RWPE2 (cell line): ENCODE measurements at regions not wholly inside any gene's neighbourhood (a gene's known extent, or its start where the extent isn't known, plus 50 kb on each side); places are given as distances from the start of the nearest gene placed in this dataset.
A peak's percentile ranks its signal among the peaks of the same experiment; 100 is the strongest.

Source experiments
- ATAC-seq: fragments of 200-7000 bp; cut with Tn5 transposase; 3 replicates; pipeline ENCODE4 v1.9.1; 2021; ENCODE audit warnings: low read depth
- DNase-seq: peaks from one replicate; pipeline ENCODE4 v3.0.0-alpha.2; 2020; ENCODE audit warnings: low spot score
- H3K27ac ChIP-seq: fragments of 450-650 bp; 2 replicates; pipeline ENCODE4 v1.5.1; 2017; ENCODE audit warnings: mild to moderate bottlenecking; ENCODE audit not compliant: poor library complexity, severe bottlenecking
- H3K27me3 ChIP-seq: fragments of 250-450 bp; sonication (Bioruptor Pico); 2 replicates; pipeline ENCODE4 v1.5.1; 2021; ENCODE audit warnings: mild to moderate bottlenecking, moderate library complexity; ENCODE audit not compliant: insufficient read depth, poor library complexity, severe bottlenecking
- H3K36me3 ChIP-seq: fragments of 250-450 bp; sonication (Bioruptor Pico); 2 replicates; pipeline ENCODE4 v1.5.1; 2020; ENCODE audit warnings: low read depth, mild to moderate bottlenecking, moderate library complexity
- H3K4me1 ChIP-seq: fragments of 250-450 bp; sonication (Bioruptor Pico); 2 replicates; pipeline ENCODE4 v1.5.1; 2021; ENCODE audit warnings: mild to moderate bottlenecking, moderate library complexity; ENCODE audit not compliant: insufficient read depth, poor library complexity, severe bottlenecking
- H3K4me3 ChIP-seq: fragments of 250-450 bp; sonication (Bioruptor Pico); 2 replicates; pipeline ENCODE4 v1.5.1; 2021; ENCODE audit warnings: mild to moderate bottlenecking, moderate library complexity; ENCODE audit not compliant: severe bottlenecking
- H3K9me3 ChIP-seq: fragments of 250-450 bp; sonication (Bioruptor Pico); 2 replicates; pipeline ENCODE4 v1.5.1; 2021; ENCODE audit warnings: mild to moderate bottlenecking, moderate library complexity; ENCODE audit not compliant: severe bottlenecking
- CTCF ChIP-seq: fragments of 450-650 bp; IDR thresholded peaks from one replicate; pipeline ENCODE4 v1.5.1; 2017; ENCODE audit warnings: mild to moderate bottlenecking, moderate library complexity; ENCODE audit not compliant: poor library complexity, severe bottlenecking

GRCh38 chr17:79500745-79501618, 109.9 kb downstream of the RBFOX3 start:
- H3K4me3 ChIP-seq = no peak overlapping the region
- H3K36me3 ChIP-seq = no peaks in the 10 kb centered on the region
- TF ChIP-seq CTCF = no peak
- H3K4me1 ChIP-seq = no peaks in the 10 kb centered on the region
- peaks cover 36% of the 10 kb centered on the region for H3K27me3 ChIP-seq
- no peaks in the 10 kb centered on the region for H3K9me3 ChIP-seq
- DNase-seq (no peak), ATAC-seq (peak; percentile 43)
- no peak overlapping the region for H3K27ac ChIP-seq

- H3K4me1 ChIP-seq = no peaks in the 10 kb centered on the region
- H3K9me3 ChIP-seq = no peaks in the 10 kb centered on the region
- peaks cover 29% of the 10 kb centered on the region for H3K27me3 ChIP-seq
- H3K27ac ChIP-seq = no peak overlapping the region
- no peak overlapping the region for H3K4me3 ChIP-seq
- DNase-seq (no peak), ATAC-seq (no peak)
- no peak for TF ChIP-seq CTCF
- H3K36me3 ChIP-seq = no peaks in the 10 kb centered on the region
These were observed 112.0 kb downstream of the RBFOX3 start for GRCh38 chr17:79498854-79499253.

GRCh38 chr17:79497777-79498348, 113.0 kb downstream of the RBFOX3 start:
- no peak overlapping the region for H3K27ac ChIP-seq
- H3K4me1 ChIP-seq = no peaks in the 10 kb centered on the region
- ATAC-seq = no peak
- H3K36me3 ChIP-seq = no peaks in the 10 kb centered on the region
- no peak for DNase-seq
- no peaks in the 10 kb centered on the region for H3K9me3 ChIP-seq
- H3K4me3 ChIP-seq = no peak overlapping the region
- H3K27me3 ChIP-seq = peaks cover 19% of the 10 kb centered on the region
- TF ChIP-seq CTCF = no peak

GRCh38 chr17:79496422-79497005, 114.3 kb downstream of the RBFOX3 start:
- H3K4me1 ChIP-seq = no peaks in the 10 kb centered on the region
- TF ChIP-seq CTCF = no peak

GRCh38 chr17:79495665-79496064, 115.2 kb downstream of the RBFOX3 start:
- Histone ChIP-seq H3K27ac (no peak overlapping the region), H3K36me3 (no peaks in the 10 kb centered on the region), H3K9me3 (no peaks in the 10 kb centered on the region), H3K4me3 (no peak overlapping the region), H3K4me1 (no peaks in the 10 kb centered on the region), H3K27me3 (peaks cover 4% of the 10 kb centered on the region)
- ATAC-seq (no peak), DNase-seq (no peak)
- TF ChIP-seq CTCF = no peak

More at GRCh38 chr17:79496422-79497005, 114.3 kb downstream of the RBFOX3 start:
- H3K36me3 ChIP-seq = no peaks in the 10 kb centered on the region
- H3K27ac ChIP-seq = no peak overlapping the region
- no peak for DNase-seq
- H3K9me3 ChIP-seq = no peaks in the 10 kb centered on the region
- 0 out of 3 replicates have a peak, but pooled peaks have one; percentile 27 for ATAC-seq
- no peak overlapping the region for H3K4me3 ChIP-seq
- H3K27me3 ChIP-seq = peaks cover 12% of the 10 kb centered on the region
